IMR-90 (cell line): ENCODE measurements at regions not wholly inside any gene's neighbourhood (a gene's known extent, or its start where the extent isn't known, plus 50 kb on each side); places are given as distances from the start of the nearest gene placed in this dataset.

Source experiments
- ATAC-seq: fragments of 200-7000 bp; cut with Tn5 transposase; 2 replicates; pipeline ENCODE4 v1.9.1; 2020; ENCODE audit warnings: low read depth, mild to moderate bottlenecking, moderate library complexity
- BruUV-seq: library from RNA; stranded (reverse); fragments of 400-500 nt; replicated peaks from 2 replicates; lab custom pipeline; 2021; lab: Mats Ljungman, UMichigan
- CTCF ChIA-PET: fragments of 300-600 bp; formaldehyde crosslinking; extraction: SDS; loops from one replicate; lab custom pipeline; 2021; ENCODE audit warnings: antibody characterized with exemption; lab: Yijun Ruan, JAX
- POLR2A ChIA-PET: fragments of 300-600 bp; sonication (Branson Sonifier 250); formaldehyde crosslinking; loops from one replicate; lab custom pipeline; 2022; ENCODE audit warnings: antibody characterized with exemption; ENCODE audit not compliant: unreplicated experiment; lab: Charles Lee
- DNase-seq: peaks from one replicate; pipeline ENCODE4 v3.0.0; 2013
- H2AFZ ChIP-seq: replicated peaks from 2 replicates; pipeline ENCODE3; 2013; ENCODE audit warnings: low read length, mild to moderate bottlenecking; ENCODE audit not compliant: poor library complexity
- H2AK5ac ChIP-seq: 2 replicates; pipeline ENCODE4 v1.6.1; 2013; ENCODE audit warnings: low read depth, low read length, inconsistent platforms
- H2AK9ac ChIP-seq: replicated peaks from 2 replicates; pipeline ENCODE3; 2013; ENCODE audit warnings: mild to moderate bottlenecking, low read depth, low read length, moderate library complexity; ENCODE audit not compliant: poor library complexity
- H2BK120ac ChIP-seq: 2 replicates; pipeline ENCODE4 v1.6.1; 2013; ENCODE audit warnings: low read depth, low read length, inconsistent platforms
- H2BK15ac ChIP-seq: 3 replicates; pipeline ENCODE4 v1.6.1; 2013; ENCODE audit warnings: low read depth, low read length, inconsistent platforms
- H2BK20ac ChIP-seq: 2 replicates; pipeline ENCODE4 v1.6.1; 2013; ENCODE audit warnings: low read depth, mild to moderate bottlenecking, inconsistent platforms, low read length, moderate library complexity
- H2BK5ac ChIP-seq: 2 replicates; pipeline ENCODE4 v1.6.1; 2013; ENCODE audit warnings: mild to moderate bottlenecking, low read depth, low read length, inconsistent platforms; ENCODE audit not compliant: poor library complexity, severe bottlenecking
- H3K14ac ChIP-seq: replicated peaks from 2 replicates; pipeline ENCODE4 v1.6.1; 2013; ENCODE audit warnings: low read depth, low read length, inconsistent platforms
- H3K18ac ChIP-seq: 2 replicates; pipeline ENCODE4 v1.6.1; 2013; ENCODE audit warnings: low read depth, low read length, control low read depth
- H3K23ac ChIP-seq: 2 replicates; pipeline ENCODE4 v1.6.1; 2013; ENCODE audit warnings: low read depth, low read length, inconsistent platforms
- H3K27ac ChIP-seq: 2 replicates; pipeline ENCODE4 v1.5.1; 2013; ENCODE audit warnings: mild to moderate bottlenecking, control low read depth, low read length; ENCODE audit not compliant: insufficient read depth
- H3K27me3 ChIP-seq: 2 replicates; pipeline ENCODE4 v1.6.1; 2013; ENCODE audit warnings: low read length; ENCODE audit not compliant: control insufficient read depth, insufficient read depth
- H3K36me3 ChIP-seq: 2 replicates; pipeline ENCODE4 v1.6.1; 2013; ENCODE audit warnings: low read length, mixed read lengths; ENCODE audit not compliant: control insufficient read depth, insufficient read depth
- H3K4ac ChIP-seq: 2 replicates; pipeline ENCODE4 v1.6.1; 2013; ENCODE audit warnings: low read depth, low read length, inconsistent platforms
- H3K4me1 ChIP-seq: 2 replicates; pipeline ENCODE4 v1.6.1; 2013; ENCODE audit warnings: low read length, mixed read lengths; ENCODE audit not compliant: control insufficient read depth, insufficient read depth
- H3K4me2 ChIP-seq: 2 replicates; pipeline ENCODE4 v1.6.1; 2013; ENCODE audit warnings: low read depth, mild to moderate bottlenecking, control low read depth, low read length, moderate library complexity
- H3K4me3 ChIP-seq: 2 replicates; pipeline ENCODE4 v1.5.1; 2013; ENCODE audit warnings: low read depth, mild to moderate bottlenecking, control low read depth, low read length, moderate library complexity; ENCODE audit not compliant: insufficient read depth
- H3K56ac ChIP-seq: 2 replicates; pipeline ENCODE4 v1.6.1; 2013; ENCODE audit warnings: low read length, inconsistent platforms; ENCODE audit not compliant: insufficient read depth; ENCODE audit errors: extremely low read depth
- H3K79me1 ChIP-seq, 2 experiments: 2 replicates each; pipeline ENCODE4 v1.6.1; 2013; ENCODE audit warnings: low read length in 2 of 2, inconsistent platforms in 1 of 2, low read depth in 1 of 2
- H3K9ac ChIP-seq: 2 replicates; pipeline ENCODE4 v1.6.1; 2013; ENCODE audit warnings: low read depth, low read length, control low read depth
- H3K9me1 ChIP-seq: 2 replicates; pipeline ENCODE4 v1.6.1; 2013; ENCODE audit warnings: low read length, inconsistent platforms; ENCODE audit not compliant: insufficient read depth
- H3K9me3 ChIP-seq: 2 replicates; pipeline ENCODE4 v1.6.1; 2013; ENCODE audit warnings: low read length; ENCODE audit not compliant: control insufficient read depth, insufficient read depth
- H4K20me1 ChIP-seq: 2 replicates; pipeline ENCODE4 v1.6.1; 2013; ENCODE audit warnings: low read length, inconsistent platforms; ENCODE audit not compliant: insufficient read depth
- H4K5ac ChIP-seq: 2 replicates; pipeline ENCODE4 v1.6.1; 2013; ENCODE audit warnings: mild to moderate bottlenecking, low read depth, low read length, control low read depth
- H4K8ac ChIP-seq, 2 experiments: 2 replicates each; pipeline ENCODE4 v1.6.1; 2013; ENCODE audit warnings: low read depth in 2 of 2, low read length in 2 of 2, control low read depth in 1 of 2, inconsistent platforms in 1 of 2
- H4K91ac ChIP-seq: 2 replicates; pipeline ENCODE4 v1.6.1; 2013; ENCODE audit warnings: low read depth, low read length, inconsistent platforms; ENCODE audit not compliant: insufficient read depth
- ELK1 ChIP-seq: fragments of 150-350 bp; IDR thresholded peaks from 2 replicates; pipeline ENCODE4 v1.6.1; 2016; ENCODE audit warnings: low read depth, mild to moderate bottlenecking, low read length, moderate library complexity, borderline replicate concordance
- NFE2L2 ChIP-seq: fragments of 150-350 bp; IDR thresholded peaks from 2 replicates; pipeline ENCODE4 v1.6.1; 2016; ENCODE audit warnings: low read depth, mild to moderate bottlenecking, low read length
- RAD21 ChIP-seq: IDR thresholded peaks from 2 replicates; pipeline ENCODE4 v1.6.1; 2012; ENCODE audit warnings: low read length, improper control_type of control experiment
- RCOR1 ChIP-seq: IDR thresholded peaks from 2 replicates; pipeline ENCODE4 v1.6.1; 2012; ENCODE audit warnings: mild to moderate bottlenecking, low read length, improper control_type of control experiment; ENCODE audit not compliant: insufficient replicate concordance
- RFX5 ChIP-seq: IDR thresholded peaks from 2 replicates; pipeline ENCODE4 v1.8.0; 2012; ENCODE audit warnings: low read depth, mild to moderate bottlenecking, low read length, moderate library complexity
- SMC3 ChIP-seq: fragments of 150-350 bp; IDR thresholded peaks from 2 replicates; pipeline ENCODE4 v1.6.1; 2016; ENCODE audit warnings: low read depth, mild to moderate bottlenecking, antibody characterized with exemption, low read length, moderate library complexity
- WGBS, 2 experiments: methylation state at CpG; one replicate each; pipeline versions ENCODE4 v1.1.5 to v1.1.7; 2013; ENCODE audit warnings: missing lambda C conversion rate in 2 of 2; ENCODE audit not compliant: insufficient read length in 1 of 2; ENCODE audit errors: extremely low coverage in 2 of 2; 5-methylcytosine and 5-hydroxymethylcytosine counted together
- dilution Hi-C: fragments of 300-500 bp; cut with HindIII; formaldehyde crosslinking; loops from one replicate; pipeline ENCODE4 v1.14.3; 2018; ENCODE audit warnings: low sequenced_read_pairs; ENCODE audit not compliant: unreplicated experiment
- in situ Hi-C: fragments of 300-500 bp; cut with MboI; formaldehyde crosslinking; loops from 3 replicates; pipeline ENCODE4 v1.14.3; 2019; ENCODE audit warnings: low sequenced_read_pairs, inconsistent platforms, mixed read lengths
- intact Hi-C: fragments of 100-400 bp; cut with micrococcal nuclease; formaldehyde crosslinking; loops from 2 replicates; pipeline ENCODE4 v1.10.0; 2022
- TF ChIP-seq, protein P1 (sequence below): conservative IDR thresholded peaks from 2 replicates; pipeline ENCODE4 v1.5.1; 2012; ENCODE audit warnings: mild to moderate bottlenecking, low read depth, low read length, improper control_type of control experiment
- TF ChIP-seq, protein P2 (sequence below): fragments of 150-350 bp; IDR thresholded peaks from 2 replicates; pipeline ENCODE4 v1.6.1; 2017; ENCODE audit warnings: mild to moderate bottlenecking, antibody characterized with exemption, low read length, low read depth

DNA sequence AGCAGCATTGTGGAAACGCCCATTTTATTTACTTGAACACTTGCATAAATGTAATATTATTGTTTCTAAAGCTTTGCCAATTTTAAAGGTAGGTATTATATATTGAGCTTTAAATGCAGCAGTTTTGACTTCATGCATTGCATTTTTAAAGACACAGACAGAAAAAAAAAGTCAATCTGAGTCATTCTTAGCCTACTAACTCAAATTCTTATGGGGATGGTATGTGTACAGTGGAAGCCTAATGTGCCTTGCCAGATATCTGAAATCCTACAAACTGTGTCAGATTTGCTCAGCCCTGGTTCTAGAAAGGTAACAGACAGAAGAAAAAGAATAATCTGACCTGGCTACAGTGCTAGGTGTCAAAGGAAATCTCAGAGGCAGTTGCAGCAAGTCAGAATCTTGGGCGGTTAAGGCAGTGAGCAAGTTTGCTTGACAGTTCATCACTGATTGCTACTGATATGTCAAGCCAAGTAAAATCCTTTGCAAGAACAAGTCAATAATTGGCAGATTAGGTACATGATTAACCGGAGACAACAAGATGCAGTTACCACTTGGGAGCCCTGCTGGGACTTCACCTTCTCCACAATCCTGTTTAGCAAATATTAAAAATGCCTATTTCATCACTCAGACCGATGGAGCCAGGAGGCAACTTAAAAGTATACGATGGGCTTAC lies 224.8 kb upstream of the WWC1 start:
- Histone ChIP-seq H4K8ac (no peak overlapping the region), H3K9me1 (no peaks in the 10 kb centered on the region), H4K5ac (no peak overlapping the region), H2BK15ac (no peak overlapping the region), H3K27me3 (no peaks in the 10 kb centered on the region; the same call in 1 of the 2 replicates), H3K27ac (no peak overlapping the region), H3K4me2 (no peak overlapping the region), H3K36me3 (no peaks in the 10 kb centered on the region), H4K20me1 (no peaks in the 10 kb centered on the region), H3K4me1 (no peaks in the 10 kb centered on the region), H2AK9ac (no peak overlapping the region), H2AFZ (no peak overlapping the region), H2AK5ac (no peak overlapping the region), H4K91ac (no peak overlapping the region), H3K79me1 (no peaks in the 10 kb centered on the region), H3K9ac (no peak overlapping the region), H3K4me3 (no peak overlapping the region), H3K14ac (no peak overlapping the region), H3K18ac (no peak overlapping the region), H3K4ac (no peak overlapping the region), H2BK20ac (no peak overlapping the region), H2BK120ac (no peak overlapping the region), H3K9me3 (no peaks in the 10 kb centered on the region), H2BK5ac (no peak overlapping the region), H3K23ac (no peak overlapping the region), H3K56ac (no peak overlapping the region)
- 92% methylated on average over 2 of the region's 5 CpGs; no CpG with 5 or more reads in 1 of the 2 experiments for WGBS, 2 experiments
- intact Hi-C loops (no loop called here), dilution Hi-C loops (no loop called here), in situ Hi-C loops (no loop called here)
- CTCF ChIA-PET = no interaction called here
- DNase-seq = no peak
- POLR2A ChIA-PET = no interaction called here
- no TSS peak for BruUV-seq
- ATAC-seq = no peak
- TF ChIP-seq RFX5 (no peak), NFE2L2 (no peak), RCOR1 (no peak), RAD21 (no peak), SMC3 (no peak), ELK1 (no peak)
- TF ChIP-seq, protein P1, sequence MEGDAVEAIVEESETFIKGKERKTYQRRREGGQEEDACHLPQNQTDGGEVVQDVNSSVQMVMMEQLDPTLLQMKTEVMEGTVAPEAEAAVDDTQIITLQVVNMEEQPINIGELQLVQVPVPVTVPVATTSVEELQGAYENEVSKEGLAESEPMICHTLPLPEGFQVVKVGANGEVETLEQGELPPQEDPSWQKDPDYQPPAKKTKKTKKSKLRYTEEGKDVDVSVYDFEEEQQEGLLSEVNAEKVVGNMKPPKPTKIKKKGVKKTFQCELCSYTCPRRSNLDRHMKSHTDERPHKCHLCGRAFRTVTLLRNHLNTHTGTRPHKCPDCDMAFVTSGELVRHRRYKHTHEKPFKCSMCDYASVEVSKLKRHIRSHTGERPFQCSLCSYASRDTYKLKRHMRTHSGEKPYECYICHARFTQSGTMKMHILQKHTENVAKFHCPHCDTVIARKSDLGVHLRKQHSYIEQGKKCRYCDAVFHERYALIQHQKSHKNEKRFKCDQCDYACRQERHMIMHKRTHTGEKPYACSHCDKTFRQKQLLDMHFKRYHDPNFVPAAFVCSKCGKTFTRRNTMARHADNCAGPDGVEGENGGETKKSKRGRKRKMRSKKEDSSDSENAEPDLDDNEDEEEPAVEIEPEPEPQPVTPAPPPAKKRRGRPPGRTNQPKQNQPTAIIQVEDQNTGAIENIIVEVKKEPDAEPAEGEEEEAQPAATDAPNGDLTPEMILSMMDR = no peak
- TF ChIP-seq, protein P2, sequence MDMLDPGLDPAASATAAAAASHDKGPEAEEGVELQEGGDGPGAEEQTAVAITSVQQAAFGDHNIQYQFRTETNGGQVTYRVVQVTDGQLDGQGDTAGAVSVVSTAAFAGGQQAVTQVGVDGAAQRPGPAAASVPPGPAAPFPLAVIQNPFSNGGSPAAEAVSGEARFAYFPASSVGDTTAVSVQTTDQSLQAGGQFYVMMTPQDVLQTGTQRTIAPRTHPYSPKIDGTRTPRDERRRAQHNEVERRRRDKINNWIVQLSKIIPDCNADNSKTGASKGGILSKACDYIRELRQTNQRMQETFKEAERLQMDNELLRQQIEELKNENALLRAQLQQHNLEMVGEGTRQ = no peak
